ENCODE measurements at regions not wholly inside any gene's neighbourhood (a gene's known extent, or its start where the extent isn't known, plus 50 kb on each side); places are given as distances from the start of the nearest gene placed in this dataset.

GRCh38 chr17:51423421-51424160 is 163.2 kb downstream of the UTP18 start (continued):
- no peak for TF ChIP-seq ZNF462 (CRISPR knock-in tag; IDR thresholded peaks at IDR 0.05)
- no peak for TF ChIP-seq CREB1 (CRISPR knock-in tag; IDR thresholded peaks at IDR 0.05; ENCODE audit: low read depth)
- TF ChIP-seq REST (IDR thresholded peaks at IDR 0.05; ENCODE audit: unreplicated experiment) = no peak
- no peak for TF ChIP-seq ZNF331 (CRISPR knock-in tag; IDR thresholded peaks at IDR 0.05; ENCODE audit: low read depth)

DNA sequence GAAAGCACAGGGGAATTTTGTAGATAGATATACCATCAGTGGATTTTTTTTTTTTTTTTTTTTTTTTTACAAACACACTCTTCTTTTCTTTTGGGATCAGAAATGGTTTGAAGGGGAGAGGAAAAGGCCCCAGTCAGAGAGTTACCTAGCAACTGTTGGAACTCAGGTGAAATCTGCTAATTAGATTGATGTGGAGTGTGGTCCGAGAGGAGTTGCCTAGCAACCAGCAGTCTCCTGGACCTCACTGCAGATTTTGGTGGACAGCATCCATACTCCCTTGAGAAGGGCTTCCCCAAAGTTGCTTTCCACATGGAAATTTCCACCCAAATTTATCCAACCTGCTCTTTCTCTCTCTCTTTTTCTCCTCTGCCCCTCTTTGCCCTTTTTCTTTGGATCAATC is 165.4 kb downstream of the UTP18 start:
- Mint-ChIP-seq H3K4me3 (no peak overlapping the region), H3K27ac (no peak overlapping the region), H3K4me1 (peaks cover 5% of the 10 kb centered on the region; the same call in 2 of the 3 replicates), H3K9me3 (peaks cover 13% of the 10 kb centered on the region), H3K36me3 (ENCODE audit: low read depth) (0 out of 3 replicates have a peak, but pooled peaks cover 2% of the 10 kb centered on the region), H3K27me3 (ENCODE audit: insufficient read depth, low read depth, poor library complexity) (peaks cover 3% of the 10 kb centered on the region)
- DNase-seq (ENCODE audit: low spot score) (no peak), ATAC-seq (no peak)
- Histone ChIP-seq H3K27ac (ENCODE audit: low read depth) (no peak overlapping the region), H3K4me2 (no peak overlapping the region), H3K4me3 (no peak overlapping the region), H3K36me3 (ENCODE audit: insufficient read depth) (no peaks in the 10 kb centered on the region), H3K79me2 (replicated peaks; ENCODE audit: insufficient read depth) (no peaks in the 10 kb centered on the region), H3K9me2 (ENCODE audit: insufficient read depth) (0 out of 2 replicates have a peak, but pooled peaks cover 10% of the 10 kb centered on the region), H2AFZ (no peak overlapping the region), H4K20me1 (replicated peaks; ENCODE audit: insufficient read depth) (no peaks in the 10 kb centered on the region), H3K4me1 (ENCODE audit: insufficient read depth) (no peaks in the 10 kb centered on the region), H3K27me3 (ENCODE audit: insufficient read depth) (no peaks in the 10 kb centered on the region), H3F3A (replicated peaks; ENCODE audit: low read depth) (no peaks in the 10 kb centered on the region)
- TF ChIP-seq ZNF331 (CRISPR knock-in tag; IDR thresholded peaks at IDR 0.05; ENCODE audit: low read depth) (no peak), EZH2phosphoT487 (IDR thresholded peaks at IDR 0.05; ENCODE audit: unreplicated experiment) (no peak), CREB1 (CRISPR knock-in tag; IDR thresholded peaks at IDR 0.05; ENCODE audit: low read depth) (no peak), ETS1 (IDR thresholded peaks at IDR 0.05) (no peak), ZNF114 (CRISPR knock-in tag; IDR thresholded peaks at IDR 0.05) (no peak), NANOG (IDR thresholded peaks at IDR 0.05; ENCODE audit: borderline replicate concordance) (no peak)
